Lower leg skin (tissue), 4 donors: ENCODE measurements at regions not wholly inside any gene's neighbourhood (a gene's known extent, or its start where the extent isn't known, plus 50 kb on each side); places are given as distances from the start of the nearest gene placed in this dataset.
"Not testable (repeated sequence)": the region's sequence is repeated elsewhere in the genome, so short reads cannot be mapped to it uniquely, and the experiment has no call there.

Source experiments
- DNase-seq, 2 donors: peaks; one replicate each; pipeline ENCODE4 v3.0.0-alpha.2; 2019; ENCODE audit warnings: low spot score in 2 of 2
- H3K4me3 ChIP-seq: fragments of 200-600 bp; sonication (generic); 2 replicates; pipeline ENCODE4 v1.5.1; 2017; ENCODE audit warnings: mild to moderate bottlenecking, low read depth; ENCODE audit not compliant: poor library complexity, severe bottlenecking
- POLR2A ChIP-seq, 2 donors: fragments of 450-650 bp; IDR thresholded peaks; one replicate each; pipeline ENCODE4 v1.6.1; 2016 to 2017; ENCODE audit warnings: antibody characterized with exemption in 2 of 2, mild to moderate bottlenecking in 1 of 2, moderate library complexity in 1 of 2
- WGBS, 2 donors: methylation state at CpG; one replicate each; pipeline ENCODE4 v1.1.5; 2018; 5-methylcytosine and 5-hydroxymethylcytosine counted together
- intact Hi-C: fragments of 100-400 bp; cut with DNase I; formaldehyde crosslinking; loops from one replicate; pipeline ENCODE4 v1.15.0; 2023; ENCODE audit warnings: low total_unique reads
- TF ChIP-seq, protein P1 (sequence below), 3 donors: fragments of 450-650 bp; IDR thresholded peaks; one replicate each; pipeline ENCODE4 v1.5.1; 2016; ENCODE audit warnings: antibody characterized with exemption in 3 of 3, mild to moderate bottlenecking in 3 of 3, moderate library complexity in 2 of 3

- TF ChIP-seq, protein P1, sequence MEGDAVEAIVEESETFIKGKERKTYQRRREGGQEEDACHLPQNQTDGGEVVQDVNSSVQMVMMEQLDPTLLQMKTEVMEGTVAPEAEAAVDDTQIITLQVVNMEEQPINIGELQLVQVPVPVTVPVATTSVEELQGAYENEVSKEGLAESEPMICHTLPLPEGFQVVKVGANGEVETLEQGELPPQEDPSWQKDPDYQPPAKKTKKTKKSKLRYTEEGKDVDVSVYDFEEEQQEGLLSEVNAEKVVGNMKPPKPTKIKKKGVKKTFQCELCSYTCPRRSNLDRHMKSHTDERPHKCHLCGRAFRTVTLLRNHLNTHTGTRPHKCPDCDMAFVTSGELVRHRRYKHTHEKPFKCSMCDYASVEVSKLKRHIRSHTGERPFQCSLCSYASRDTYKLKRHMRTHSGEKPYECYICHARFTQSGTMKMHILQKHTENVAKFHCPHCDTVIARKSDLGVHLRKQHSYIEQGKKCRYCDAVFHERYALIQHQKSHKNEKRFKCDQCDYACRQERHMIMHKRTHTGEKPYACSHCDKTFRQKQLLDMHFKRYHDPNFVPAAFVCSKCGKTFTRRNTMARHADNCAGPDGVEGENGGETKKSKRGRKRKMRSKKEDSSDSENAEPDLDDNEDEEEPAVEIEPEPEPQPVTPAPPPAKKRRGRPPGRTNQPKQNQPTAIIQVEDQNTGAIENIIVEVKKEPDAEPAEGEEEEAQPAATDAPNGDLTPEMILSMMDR (IDR thresholded peaks at IDR 0.05): no peak
- TF ChIP-seq POLR2A (IDR thresholded peaks at IDR 0.05): no peak
- DNase-seq: no peak
- intact Hi-C loops: no loop called here
- no peak overlapping the region for H3K4me3 ChIP-seq
- WGBS, 2 donors: 92 to 94% methylated on average over 8 of the region's 8 CpGs
Observed at GRCh38 chr1:73491621-73492020, 706.4 kb downstream of the LRRIQ3 start.

- intact Hi-C loops: no loop called here
- WGBS, 2 donors: 38 to 51% methylated on average over 3 of the region's 3 CpGs
Observed at GRCh38 chr1:73475316-73475870, 722.6 kb downstream of the LRRIQ3 start.

GRCh38 chr1:73472810-73473209 is 725.2 kb downstream of the LRRIQ3 start:
- H3K4me3 ChIP-seq: no peak overlapping the region
- no peak for TF ChIP-seq POLR2A (IDR thresholded peaks at IDR 0.05)
- TF ChIP-seq, protein P1 (IDR thresholded peaks at IDR 0.05): no peak
- WGBS, 2 donors: 87 to 91% methylated on average over 7 of the region's 7 CpGs
- DNase-seq: no peak
- intact Hi-C loops: no loop called here

More at GRCh38 chr1:73475316-73475870, 722.6 kb downstream of the LRRIQ3 start:
- DNase-seq: no peak
- H3K4me3 ChIP-seq: no peak overlapping the region
- TF ChIP-seq, protein P1 (IDR thresholded peaks at IDR 0.05): no peak
- no peak for TF ChIP-seq POLR2A (IDR thresholded peaks at IDR 0.05)

DNA sequence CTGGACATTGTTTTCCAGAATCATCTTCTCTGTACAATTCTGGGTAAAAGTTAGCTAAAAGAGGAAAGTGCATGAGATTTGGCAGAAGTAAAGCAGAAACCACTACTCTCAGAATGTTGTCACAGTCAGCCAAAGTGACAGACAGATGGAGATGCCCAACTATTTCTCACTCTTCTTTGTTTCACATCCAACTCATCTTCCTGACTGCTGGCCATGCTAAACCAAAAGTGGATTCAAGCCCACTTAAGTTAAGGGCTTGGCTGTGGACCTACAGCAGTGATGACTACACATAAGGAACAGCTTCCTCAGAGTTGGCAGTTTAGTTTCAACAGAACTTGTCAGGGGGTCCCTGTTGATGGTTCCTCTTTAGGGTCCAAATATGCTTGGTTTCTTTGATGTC is 730.2 kb downstream of the LRRIQ3 start:
- no peak for TF ChIP-seq POLR2A (IDR thresholded peaks at IDR 0.05)
- TF ChIP-seq, protein P1 (IDR thresholded peaks at IDR 0.05): no peak
- no peak for DNase-seq
- intact Hi-C loops: no loop called here
- no peak overlapping the region for H3K4me3 ChIP-seq

- intact Hi-C loops: no loop called here
- 51 to 60% methylated on average over 2 of the region's 2 CpGs for WGBS, 2 donors
- TF ChIP-seq POLR2A (IDR thresholded peaks at IDR 0.05): no peak
- TF ChIP-seq, protein P1 (IDR thresholded peaks at IDR 0.05): no peak
- H3K4me3 ChIP-seq: no peak overlapping the region
- DNase-seq: no peak
Observed at GRCh38 chr1:73463873-73464272, 734.1 kb downstream of the LRRIQ3 start.

- DNase-seq: no peak
- TF ChIP-seq POLR2A (IDR thresholded peaks at IDR 0.05): no peak
- TF ChIP-seq, protein P1 (IDR thresholded peaks at IDR 0.05): no peak
- intact Hi-C loops: no loop called here
- no peak overlapping the region for H3K4me3 ChIP-seq
- WGBS, 2 donors: 18 to 40% methylated on average over 2 of the region's 2 CpGs
Observed at GRCh38 chr1:73452522-73452921, 745.5 kb downstream of the LRRIQ3 start.

DNA sequence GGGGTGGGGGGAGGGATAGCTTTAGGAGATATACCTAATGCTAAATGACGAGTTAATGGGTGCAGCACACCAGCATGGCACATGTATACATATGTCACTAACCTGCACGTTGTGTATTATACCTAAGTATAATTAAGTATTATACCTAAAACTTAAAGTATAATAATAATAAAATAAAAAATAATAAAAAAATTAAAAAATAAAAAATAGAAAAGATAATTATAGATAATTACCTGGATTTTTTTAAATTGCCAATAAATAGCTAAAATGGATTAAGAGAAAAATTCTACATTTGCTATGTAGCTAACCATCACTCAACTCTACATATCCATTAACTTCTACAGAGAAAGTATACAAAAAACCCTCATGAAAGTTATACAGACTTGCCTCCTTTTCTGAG is 747.3 kb downstream of the LRRIQ3 start:
- H3K4me3 ChIP-seq, DNase-seq, intact Hi-C loops: not testable (repeated sequence)
- 91 to 95% methylated on average over 2 of the region's 2 CpGs for WGBS, 2 donors
